SK-N-MC (cell line): ENCODE measurements at regions not wholly inside any gene's neighbourhood (a gene's known extent, or its start where the extent isn't known, plus 50 kb on each side); places are given as distances from the start of the nearest gene placed in this dataset.

Experiments
- EZH2 ChIP-seq: fragments of 200-600 bp; sonication (generic); IDR thresholded peaks from one replicate; pipeline ENCODE4 v1.6.1; 2017; ENCODE audit warnings: antibody characterized with exemption
- POLR2AphosphoS5 ChIP-seq: IDR thresholded peaks from 2 replicates; pipeline ENCODE4 v1.6.1; 2012; ENCODE audit warnings: mild to moderate bottlenecking, low read depth, low read length, borderline replicate concordance

DNA sequence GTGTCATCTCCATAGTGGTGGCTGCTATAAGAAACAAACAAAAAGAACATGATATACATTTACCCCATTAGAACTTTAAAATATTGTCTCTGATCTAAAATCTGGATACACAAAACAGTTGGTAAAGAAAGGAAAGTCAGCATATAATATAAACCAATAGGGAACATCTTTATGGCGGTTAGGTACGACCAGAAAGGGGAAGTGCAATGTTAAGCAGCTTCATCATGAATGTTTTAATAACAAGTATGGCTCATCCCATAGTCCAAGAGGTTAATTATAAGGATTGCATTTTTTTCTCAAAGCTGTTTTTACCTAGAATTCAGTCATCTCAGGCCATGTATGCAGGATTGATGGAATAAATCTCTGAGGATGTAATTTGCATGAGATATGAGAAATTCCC lies 1869.7 kb downstream of the PCDH7 start:
- TF ChIP-seq EZH2: no peak
- no peak for TF ChIP-seq POLR2AphosphoS5
